ENCODE measurements at regions not wholly inside any gene's neighbourhood (a gene's known extent, or its start where the extent isn't known, plus 50 kb on each side); places are given as distances from the start of the nearest gene placed in this dataset.
"Not testable (repeated sequence)": the region's sequence is repeated elsewhere in the genome, so short reads cannot be mapped to it uniquely, and the experiment has no call there.

DNA sequence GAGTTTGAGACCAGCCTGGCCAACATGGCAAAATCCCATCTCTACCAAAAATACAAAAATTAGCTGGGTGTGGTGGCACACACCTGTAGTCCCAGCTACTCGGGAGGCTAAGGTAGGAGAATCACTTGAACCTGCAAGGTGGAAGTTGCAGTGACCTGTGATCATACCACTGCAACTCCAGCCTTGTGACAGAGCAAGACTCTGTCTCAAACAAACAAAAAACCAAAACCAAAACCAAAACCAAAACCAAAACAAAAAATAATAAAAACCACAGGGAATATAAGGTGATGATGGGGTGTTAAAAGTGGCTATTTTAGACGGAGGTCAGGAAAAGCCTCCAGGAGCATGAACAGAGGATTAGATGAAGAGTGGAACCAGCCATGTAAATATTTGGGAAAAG is 96.3 kb upstream of the ARRDC3 start:
- TF ChIP-seq POLR2AphosphoS5 (IDR thresholded peaks at IDR 0.05; ENCODE audit: insufficient read depth, low read depth, low read length): not testable (repeated sequence)
- TF ChIP-seq, protein P1, sequence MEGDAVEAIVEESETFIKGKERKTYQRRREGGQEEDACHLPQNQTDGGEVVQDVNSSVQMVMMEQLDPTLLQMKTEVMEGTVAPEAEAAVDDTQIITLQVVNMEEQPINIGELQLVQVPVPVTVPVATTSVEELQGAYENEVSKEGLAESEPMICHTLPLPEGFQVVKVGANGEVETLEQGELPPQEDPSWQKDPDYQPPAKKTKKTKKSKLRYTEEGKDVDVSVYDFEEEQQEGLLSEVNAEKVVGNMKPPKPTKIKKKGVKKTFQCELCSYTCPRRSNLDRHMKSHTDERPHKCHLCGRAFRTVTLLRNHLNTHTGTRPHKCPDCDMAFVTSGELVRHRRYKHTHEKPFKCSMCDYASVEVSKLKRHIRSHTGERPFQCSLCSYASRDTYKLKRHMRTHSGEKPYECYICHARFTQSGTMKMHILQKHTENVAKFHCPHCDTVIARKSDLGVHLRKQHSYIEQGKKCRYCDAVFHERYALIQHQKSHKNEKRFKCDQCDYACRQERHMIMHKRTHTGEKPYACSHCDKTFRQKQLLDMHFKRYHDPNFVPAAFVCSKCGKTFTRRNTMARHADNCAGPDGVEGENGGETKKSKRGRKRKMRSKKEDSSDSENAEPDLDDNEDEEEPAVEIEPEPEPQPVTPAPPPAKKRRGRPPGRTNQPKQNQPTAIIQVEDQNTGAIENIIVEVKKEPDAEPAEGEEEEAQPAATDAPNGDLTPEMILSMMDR (IDR thresholded peaks at IDR 0.05; ENCODE audit: extremely low read depth in 1 of 2, insufficient read depth in 1 of 2, low read depth in 1 of 2, low read length in 2 of 2): not testable (repeated sequence)

Measured in endothelial cell of umbilical vein (primary cell).